Right cardiac atrium (tissue), 5 donors: ENCODE measurements at regions not wholly inside any gene's neighbourhood (a gene's known extent, or its start where the extent isn't known, plus 50 kb on each side); places are given as distances from the start of the nearest gene placed in this dataset.

ENCODE experiments used
- ATAC-seq, 2 donors: fragments of 200-7000 bp; cut with Tn5 transposase; one replicate each; pipeline versions ENCODE4 v1.8.0 to v1.9.1; 2020; ENCODE audit warnings: moderate library complexity in 2 of 2, mild to moderate bottlenecking in 1 of 2
- DNase-seq, 3 donors: peaks; one replicate each; pipeline ENCODE4 v3.0.0-alpha.2; 2020
- H3K27ac ChIP-seq: one replicate; pipeline ENCODE4 v1.5.1; 2013; ENCODE audit warnings: mild to moderate bottlenecking, low read length, control low read depth, moderate library complexity
- H3K27me3 ChIP-seq: one replicate; pipeline ENCODE4 v1.6.1; 2013; ENCODE audit not compliant: control insufficient read depth, insufficient read depth
- H3K4me1 ChIP-seq: one replicate; pipeline ENCODE4 v1.6.1; 2013; ENCODE audit warnings: low read length; ENCODE audit not compliant: control insufficient read depth, insufficient read depth
- H3K4me3 ChIP-seq: one replicate; pipeline ENCODE4 v1.5.1; 2013; ENCODE audit warnings: low read length, control low read depth
- H3K9me3 ChIP-seq: one replicate; pipeline ENCODE4 v1.6.1; 2013; ENCODE audit warnings: low read length; ENCODE audit not compliant: control insufficient read depth
- WGBS: extraction: QIAGEN DNeasy Blood & Tissue Kit; methylation state at CpG from one replicate; pipeline ENCODE4 v1.1.7; 2013; 5-methylcytosine and 5-hydroxymethylcytosine counted together
- intact Hi-C, 4 donors: fragments of 100-400 bp; cut with DNase I; formaldehyde crosslinking; loops; one replicate each; pipeline versions ENCODE4 v1.11.0 to v1.14.0; 2022 to 2023
- donor health status: healthy with polysubstance abuse.
- donor health status: DM: no; HTN: yes; CAD: no.
- donor health status: DM: no; HTN: no; CAD: no.
- donor health status: DM: no; HTN: yes; CAD: no; lungs with severe emphysema.
- donor health status: DM: yes; HTN: yes; CAD: no.

DNA sequence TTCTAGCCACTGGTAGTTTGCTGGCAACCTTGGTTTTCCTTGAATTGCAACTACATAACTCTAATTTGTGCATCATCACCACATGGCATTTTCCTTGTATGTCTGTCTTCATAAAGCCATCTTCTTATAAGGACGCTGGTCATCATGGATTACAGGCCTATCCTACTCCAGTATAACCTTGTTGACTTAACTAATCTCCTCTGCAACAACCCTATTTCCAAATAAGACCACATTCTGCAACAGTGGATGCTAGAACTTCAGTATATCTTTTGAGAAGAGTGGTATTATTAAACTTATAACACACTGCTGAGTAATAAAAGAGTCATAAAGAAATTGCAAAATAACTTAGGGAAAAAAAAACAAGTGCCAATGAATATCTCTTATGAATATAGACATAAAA lies 511.8 kb upstream of the FOXG1 start:
- Histone ChIP-seq H3K4me1 (no peaks in the 10 kb centered on the region), H3K27me3 (no peaks in the 10 kb centered on the region), H3K4me3 (no peak overlapping the region), H3K27ac (no peak overlapping the region), H3K9me3 (no peaks in the 10 kb centered on the region)
- intact Hi-C loops: no loop called here
- ATAC-seq: no peak
- WGBS: 62% methylated on average over 1 of the region's 1 CpG
- DNase-seq: no peak

- DNase-seq (no peak), ATAC-seq (no peak)
- Histone ChIP-seq H3K27ac (no peak overlapping the region), H3K4me3 (no peak overlapping the region), H3K27me3 (no peaks in the 10 kb centered on the region), H3K4me1 (no peaks in the 10 kb centered on the region), H3K9me3 (no peaks in the 10 kb centered on the region)
- WGBS: 26% methylated on average over 29 of the region's 29 CpGs
- intact Hi-C loops: no loop called here
Measured at GRCh38 chr14:28264306-28264705, 502.3 kb upstream of the FOXG1 start.

GRCh38 chr14:28272270-28272669 lies 494.3 kb upstream of the FOXG1 start:
- Histone ChIP-seq H3K4me1 (no peaks in the 10 kb centered on the region), H3K27ac (no peak overlapping the region), H3K4me3 (no peak overlapping the region), H3K27me3 (no peaks in the 10 kb centered on the region), H3K9me3 (no peaks in the 10 kb centered on the region)
- WGBS: 67% methylated on average over 1 of the region's 1 CpG
- no peak for DNase-seq
- ATAC-seq: no peak
- intact Hi-C loops: no loop called here

DNA sequence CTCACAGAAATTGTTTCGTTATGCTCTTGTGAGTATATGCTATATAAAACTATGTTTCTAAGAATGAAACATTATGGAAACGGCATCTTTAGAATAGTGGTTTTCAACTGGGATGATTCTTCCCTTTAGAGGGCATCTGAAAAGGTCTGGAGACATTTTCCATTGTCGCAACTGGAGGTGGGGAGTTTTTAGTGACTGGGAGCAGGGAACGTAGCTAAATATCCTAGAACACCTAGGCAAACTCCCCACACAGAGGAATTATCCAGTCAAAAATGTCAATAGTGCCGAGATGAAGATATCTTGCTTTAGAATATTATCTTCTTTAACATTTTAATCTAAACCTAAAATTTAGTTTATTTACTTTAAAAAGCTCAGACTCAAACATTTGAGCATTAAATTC lies 486.1 kb upstream of the FOXG1 start:
- no peaks in the 10 kb centered on the region for H3K27me3 ChIP-seq
- DNase-seq: no peak
- H3K4me1 ChIP-seq: no peaks in the 10 kb centered on the region
- 71% methylated on average over 5 of the region's 5 CpGs for WGBS
- H3K9me3 ChIP-seq: no peaks in the 10 kb centered on the region
- ATAC-seq: no peak
- H3K27ac ChIP-seq: no peak overlapping the region
- intact Hi-C loops: no loop called here
- no peak overlapping the region for H3K4me3 ChIP-seq

GRCh38 chr14:28280997-28281598 lies 485.5 kb upstream of the FOXG1 start:
- WGBS: 91% methylated on average over 2 of the region's 2 CpGs
- no peaks in the 10 kb centered on the region for H3K4me1 ChIP-seq
- H3K27ac ChIP-seq: no peak overlapping the region
- intact Hi-C loops: no loop called here
- no peaks in the 10 kb centered on the region for H3K27me3 ChIP-seq
- DNase-seq (no peak), ATAC-seq (no peak)
- H3K9me3 ChIP-seq: no peaks in the 10 kb centered on the region
- no peak overlapping the region for H3K4me3 ChIP-seq

DNA sequence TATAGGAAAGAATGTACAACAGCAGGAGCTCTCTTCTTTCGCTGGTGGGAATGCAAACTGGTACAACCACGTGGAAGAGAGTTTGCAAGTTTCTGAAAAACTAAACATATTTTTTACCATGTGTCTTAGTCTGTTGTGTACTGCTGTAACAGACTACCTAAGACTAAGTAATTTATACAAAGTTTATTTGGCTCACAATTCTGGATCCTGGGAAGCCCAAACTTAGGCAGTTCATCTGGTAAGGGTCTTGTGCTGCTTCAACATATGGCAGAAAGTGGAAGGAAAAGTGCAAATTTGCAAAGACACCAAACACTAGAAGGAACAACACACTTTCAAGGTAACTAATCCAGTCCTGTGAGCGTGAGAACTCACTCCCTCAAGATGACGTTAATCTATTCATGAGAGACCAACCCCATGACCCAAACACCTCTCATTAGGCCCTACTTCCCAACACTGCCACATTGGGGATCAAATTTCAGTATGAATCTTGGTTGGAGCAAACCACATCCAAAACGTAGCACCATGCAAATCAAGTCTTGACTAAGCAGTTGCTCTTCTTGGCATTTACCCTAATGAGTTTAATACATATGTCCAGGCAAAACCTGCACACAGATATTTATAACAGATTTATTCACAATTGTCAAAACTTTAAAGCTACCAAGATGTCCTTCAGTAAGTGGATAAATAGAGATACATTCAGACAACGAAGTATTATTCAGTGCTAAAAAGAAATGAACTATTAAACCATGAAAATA lies 481.9 kb upstream of the FOXG1 start:
- no peaks in the 10 kb centered on the region for H3K4me1 ChIP-seq
- intact Hi-C loops: no loop called here
- H3K27ac ChIP-seq: no peak overlapping the region
- H3K9me3 ChIP-seq: no peaks in the 10 kb centered on the region
- ATAC-seq (no peak), DNase-seq (no peak)
- H3K27me3 ChIP-seq: no peaks in the 10 kb centered on the region
- no peak overlapping the region for H3K4me3 ChIP-seq
- WGBS: 59% methylated on average over 6 of the region's 6 CpGs

DNA sequence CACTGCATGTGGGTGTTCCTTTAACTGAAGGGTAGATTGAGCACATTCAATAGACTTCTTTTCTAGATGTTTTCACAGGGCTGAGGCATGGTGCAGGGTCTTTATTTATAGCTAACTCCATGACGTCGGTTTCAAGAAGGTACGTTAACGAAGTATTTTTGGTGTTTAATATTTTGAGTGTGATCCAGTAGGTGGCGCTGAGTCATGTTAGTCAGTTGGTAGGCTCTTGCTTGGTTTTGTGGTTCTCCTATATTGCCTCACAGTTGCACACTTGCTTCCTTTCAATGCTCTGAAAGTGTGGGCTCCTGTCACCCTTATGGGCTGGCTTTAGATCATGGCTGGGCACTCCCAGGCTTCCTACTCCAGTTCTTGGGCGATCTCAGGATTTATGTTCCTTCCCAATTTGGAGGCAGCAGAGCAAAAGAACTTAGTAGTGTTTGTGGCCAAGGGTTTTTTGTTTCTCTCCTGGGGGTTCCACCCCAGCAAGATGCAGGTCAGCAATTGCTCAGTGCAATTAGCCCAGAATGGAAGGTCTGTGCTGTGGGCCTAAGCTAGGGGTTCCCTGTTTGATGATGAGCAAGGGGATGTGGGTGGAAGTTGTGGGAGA lies 471.6 kb upstream of the FOXG1 start:
- peak in 1 of 3 donors; percentile 6 for DNase-seq
- Histone ChIP-seq H3K4me3 (no peak overlapping the region), H3K9me3 (no peaks in the 10 kb centered on the region), H3K4me1 (no peaks in the 10 kb centered on the region), H3K27me3 (no peaks in the 10 kb centered on the region), H3K27ac (no peak overlapping the region)
- intact Hi-C loops: no loop called here
- 30% methylated on average over 6 of the region's 6 CpGs for WGBS
- no peak for ATAC-seq

- ATAC-seq: no peak
- H3K9me3 ChIP-seq: no peaks in the 10 kb centered on the region
- H3K4me3 ChIP-seq: no peak overlapping the region
- no peaks in the 10 kb centered on the region for H3K4me1 ChIP-seq
- no peak overlapping the region for H3K27ac ChIP-seq
- intact Hi-C loops: no loop called here
- WGBS: 73% methylated on average over 1 of the region's 1 CpG
- no peaks in the 10 kb centered on the region for H3K27me3 ChIP-seq
- no peak for DNase-seq
Measured at GRCh38 chr14:28297559-28297958, 469.0 kb upstream of the FOXG1 start.

GRCh38 chr14:28298156-28298555 lies 468.4 kb upstream of the FOXG1 start:
- no peak for ATAC-seq
- Histone ChIP-seq H3K27me3 (no peaks in the 10 kb centered on the region), H3K9me3 (no peaks in the 10 kb centered on the region), H3K4me3 (no peak overlapping the region), H3K27ac (no peak overlapping the region), H3K4me1 (no peaks in the 10 kb centered on the region)
- intact Hi-C loops: no loop called here
- no peak for DNase-seq
- 76% methylated on average over 3 of the region's 3 CpGs for WGBS

DNA sequence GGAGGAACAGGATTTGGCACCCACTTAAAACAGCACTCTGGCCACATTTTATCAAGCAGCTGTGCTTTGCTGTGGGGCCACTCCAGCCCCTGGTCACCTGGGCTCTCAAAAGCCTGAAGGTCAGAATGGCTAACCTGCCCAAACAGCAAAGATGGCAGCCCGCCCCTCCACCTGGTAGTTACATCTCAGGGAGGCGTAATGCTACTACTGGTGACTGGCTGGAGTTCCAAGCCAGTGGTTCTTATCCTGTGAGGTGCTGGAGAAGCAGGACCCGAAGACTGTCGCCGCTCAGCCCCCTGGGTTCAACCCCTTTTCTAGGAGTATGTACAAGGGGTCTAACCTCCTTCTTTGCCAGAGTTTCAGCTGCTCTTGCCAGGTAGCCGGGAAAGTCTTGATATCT lies 467.4 kb upstream of the FOXG1 start:
- peak in 1 of 3 donors; percentile 22 for DNase-seq
- Histone ChIP-seq H3K27ac (no peak overlapping the region), H3K9me3 (no peaks in the 10 kb centered on the region), H3K4me1 (no peaks in the 10 kb centered on the region), H3K27me3 (no peaks in the 10 kb centered on the region), H3K4me3 (no peak overlapping the region)
- intact Hi-C loops: no loop called here
- WGBS: 83% methylated on average over 6 of the region's 6 CpGs
- ATAC-seq: no peak

DNA sequence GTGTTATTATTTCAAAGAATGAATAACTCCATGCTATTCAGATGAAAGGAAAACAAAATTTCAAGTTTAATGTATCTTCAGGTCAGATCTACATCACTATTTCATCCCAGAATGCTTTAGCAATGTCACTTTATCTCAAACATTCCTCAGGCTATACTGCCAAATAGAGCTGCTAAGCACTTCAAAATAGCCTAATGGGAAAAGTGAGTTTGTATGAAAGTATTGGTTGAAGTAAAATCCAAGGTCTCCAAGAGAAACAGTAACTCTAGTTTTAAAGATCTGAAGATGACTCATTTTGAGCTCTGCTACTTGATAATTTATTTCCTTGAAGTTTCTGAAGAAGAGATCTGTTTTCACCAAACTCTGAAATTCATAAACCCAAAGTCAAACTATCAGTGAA lies 466.2 kb upstream of the FOXG1 start:
- Histone ChIP-seq H3K4me3 (no peak overlapping the region), H3K4me1 (no peaks in the 10 kb centered on the region), H3K27me3 (no peaks in the 10 kb centered on the region), H3K9me3 (no peaks in the 10 kb centered on the region), H3K27ac (no peak overlapping the region)
- ATAC-seq (no peak), DNase-seq (no peak)
- intact Hi-C loops: no loop called here
